Right cardiac atrium (tissue), 5 donors: ENCODE measurements at regions not wholly inside any gene's neighbourhood (a gene's known extent, or its start where the extent isn't known, plus 50 kb on each side); places are given as distances from the start of the nearest gene placed in this dataset.

Experiments used
- ATAC-seq, 2 donors: fragments of 200-7000 bp; cut with Tn5 transposase; one replicate each; pipeline versions ENCODE4 v1.8.0 to v1.9.1; 2020; ENCODE audit warnings: moderate library complexity in 2 of 2, mild to moderate bottlenecking in 1 of 2
- DNase-seq, 3 donors: peaks; one replicate each; pipeline ENCODE4 v3.0.0-alpha.2; 2020
- H3K27ac ChIP-seq: one replicate; pipeline ENCODE4 v1.5.1; 2013; ENCODE audit warnings: mild to moderate bottlenecking, low read length, control low read depth, moderate library complexity
- H3K27me3 ChIP-seq: one replicate; pipeline ENCODE4 v1.6.1; 2013; ENCODE audit not compliant: control insufficient read depth, insufficient read depth
- H3K4me1 ChIP-seq: one replicate; pipeline ENCODE4 v1.6.1; 2013; ENCODE audit warnings: low read length; ENCODE audit not compliant: control insufficient read depth, insufficient read depth
- H3K4me3 ChIP-seq: one replicate; pipeline ENCODE4 v1.5.1; 2013; ENCODE audit warnings: low read length, control low read depth
- H3K9me3 ChIP-seq: one replicate; pipeline ENCODE4 v1.6.1; 2013; ENCODE audit warnings: low read length; ENCODE audit not compliant: control insufficient read depth
- WGBS: extraction: QIAGEN DNeasy Blood & Tissue Kit; methylation state at CpG from one replicate; pipeline ENCODE4 v1.1.7; 2013; 5-methylcytosine and 5-hydroxymethylcytosine counted together
- intact Hi-C, 4 donors: fragments of 100-400 bp; cut with DNase I; formaldehyde crosslinking; loops; one replicate each; pipeline versions ENCODE4 v1.11.0 to v1.14.0; 2022 to 2023
- donor health status: healthy with polysubstance abuse.
- donor health status: DM: no; HTN: yes; CAD: no.
- donor health status: DM: no; HTN: no; CAD: no.
- donor health status: DM: no; HTN: yes; CAD: no; lungs with severe emphysema.
- donor health status: DM: yes; HTN: yes; CAD: no.

DNA sequence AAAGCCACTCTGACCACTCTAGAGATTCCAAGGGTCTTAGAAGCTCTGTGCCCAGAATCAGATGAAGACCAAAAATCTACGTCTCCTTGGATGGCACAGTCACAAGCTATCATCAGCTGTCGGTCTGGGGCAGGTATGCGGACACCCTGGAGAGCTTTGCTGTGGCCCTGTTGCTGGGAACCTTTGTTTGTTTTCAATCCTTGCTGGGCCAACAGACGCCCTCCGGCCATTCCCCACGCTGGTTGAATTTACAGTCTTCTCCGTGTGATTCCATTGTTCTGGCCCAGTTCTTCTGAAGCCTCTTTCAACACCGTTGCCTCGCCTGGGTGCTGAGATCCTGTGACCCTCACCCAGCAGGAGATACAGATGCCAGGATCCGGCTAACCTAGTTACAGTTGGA is 149.4 kb upstream of the PFKP start:
- no peak overlapping the region for H3K4me3 ChIP-seq
- H3K4me1 ChIP-seq, result no peaks in the 10 kb centered on the region
- ATAC-seq (no peak), DNase-seq (no peak)
- H3K27ac ChIP-seq, result no peak overlapping the region
- no peaks in the 10 kb centered on the region for H3K27me3 ChIP-seq
- H3K9me3 ChIP-seq, result no peaks in the 10 kb centered on the region
- 71% methylated on average over 10 of the region's 10 CpGs for WGBS
- intact Hi-C loops, result no loop called here

DNA sequence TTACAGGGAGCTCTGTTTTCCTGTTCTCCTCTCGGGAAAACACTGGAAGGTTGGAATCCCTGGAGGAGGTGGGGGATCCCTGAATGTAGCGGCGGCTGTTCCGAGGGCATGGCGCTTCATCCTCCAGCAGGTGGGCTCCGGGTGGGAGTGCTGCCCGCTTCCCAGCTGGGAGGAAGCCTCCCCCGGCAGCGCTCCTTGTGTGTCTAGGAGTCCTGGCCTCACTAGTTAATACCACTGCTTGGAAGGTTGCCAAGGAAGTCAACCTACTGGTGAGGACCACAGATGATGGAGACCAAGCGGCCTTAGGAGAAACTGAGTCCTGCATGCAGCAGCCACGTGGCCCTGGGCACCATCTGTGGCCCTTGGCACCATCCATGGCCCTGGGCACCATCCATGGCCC is 151.9 kb upstream of the PFKP start:
- no peak for DNase-seq
- intact Hi-C loops, result no loop called here
- H3K4me1 ChIP-seq, result no peaks in the 10 kb centered on the region
- no peak overlapping the region for H3K4me3 ChIP-seq
- 92% methylated on average over 11 of the region's 11 CpGs for WGBS
- H3K27me3 ChIP-seq, result no peaks in the 10 kb centered on the region
- H3K27ac ChIP-seq, result no peak overlapping the region
- no peak for ATAC-seq
- H3K9me3 ChIP-seq, result no peaks in the 10 kb centered on the region

DNA sequence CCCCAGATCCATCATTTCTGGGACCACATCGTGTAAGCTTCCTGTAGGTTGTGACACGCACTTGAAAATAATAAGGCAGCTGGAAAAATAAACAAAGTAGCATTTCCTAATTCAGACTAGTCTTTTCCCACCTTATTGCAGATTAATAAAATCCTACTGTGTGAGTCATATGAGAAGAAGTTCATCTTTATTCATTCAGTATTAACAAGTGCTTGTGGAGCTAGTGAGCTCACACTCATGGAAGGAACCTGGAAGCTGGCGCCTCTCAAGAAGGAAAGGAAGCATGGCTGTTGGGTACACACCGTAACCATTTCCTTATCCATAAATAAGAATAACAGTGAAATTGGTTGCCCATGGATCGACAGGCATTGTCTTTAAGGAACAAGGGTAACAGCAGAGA is 152.6 kb upstream of the PFKP start:
- Histone ChIP-seq H3K4me1 (no peaks in the 10 kb centered on the region), H3K4me3 (no peak overlapping the region), H3K9me3 (no peaks in the 10 kb centered on the region), H3K27me3 (no peaks in the 10 kb centered on the region), H3K27ac (no peak overlapping the region)
- ATAC-seq, result no peak
- WGBS, result 74% methylated on average over 5 of the region's 5 CpGs
- no peak for DNase-seq
- intact Hi-C loops, result no loop called here

GRCh38 chr10:2913474-2913873 is 153.9 kb upstream of the PFKP start:
- 64% methylated on average over 4 of the region's 4 CpGs for WGBS

GRCh38 chr10:2910656-2911055 is 156.7 kb upstream of the PFKP start:
- H3K9me3 ChIP-seq, result no peaks in the 10 kb centered on the region
- WGBS, result 57% methylated on average over 3 of the region's 3 CpGs
- intact Hi-C loops, result no loop called here
- no peak overlapping the region for H3K4me3 ChIP-seq
- ATAC-seq (no peak), DNase-seq (no peak)
- H3K4me1 ChIP-seq, result no peaks in the 10 kb centered on the region
- no peak overlapping the region for H3K27ac ChIP-seq
- H3K27me3 ChIP-seq, result no peaks in the 10 kb centered on the region

More at GRCh38 chr10:2913474-2913873, 153.9 kb upstream of the PFKP start:
- no peaks in the 10 kb centered on the region for H3K9me3 ChIP-seq
- H3K4me1 ChIP-seq, result no peaks in the 10 kb centered on the region
- DNase-seq, result no peak
- intact Hi-C loops, result no loop called here
- no peaks in the 10 kb centered on the region for H3K27me3 ChIP-seq
- H3K27ac ChIP-seq, result no peak overlapping the region
- H3K4me3 ChIP-seq, result no peak overlapping the region
- ATAC-seq, result no peak

GRCh38 chr10:2909921-2910320 is 157.4 kb upstream of the PFKP start:
- DNase-seq, result no peak
- Histone ChIP-seq H3K9me3 (no peaks in the 10 kb centered on the region), H3K27ac (no peak overlapping the region), H3K27me3 (no peaks in the 10 kb centered on the region), H3K4me3 (no peak overlapping the region), H3K4me1 (no peaks in the 10 kb centered on the region)
- WGBS, result 82% methylated on average over 5 of the region's 5 CpGs
- intact Hi-C loops, result no loop called here
- no peak for ATAC-seq

DNA sequence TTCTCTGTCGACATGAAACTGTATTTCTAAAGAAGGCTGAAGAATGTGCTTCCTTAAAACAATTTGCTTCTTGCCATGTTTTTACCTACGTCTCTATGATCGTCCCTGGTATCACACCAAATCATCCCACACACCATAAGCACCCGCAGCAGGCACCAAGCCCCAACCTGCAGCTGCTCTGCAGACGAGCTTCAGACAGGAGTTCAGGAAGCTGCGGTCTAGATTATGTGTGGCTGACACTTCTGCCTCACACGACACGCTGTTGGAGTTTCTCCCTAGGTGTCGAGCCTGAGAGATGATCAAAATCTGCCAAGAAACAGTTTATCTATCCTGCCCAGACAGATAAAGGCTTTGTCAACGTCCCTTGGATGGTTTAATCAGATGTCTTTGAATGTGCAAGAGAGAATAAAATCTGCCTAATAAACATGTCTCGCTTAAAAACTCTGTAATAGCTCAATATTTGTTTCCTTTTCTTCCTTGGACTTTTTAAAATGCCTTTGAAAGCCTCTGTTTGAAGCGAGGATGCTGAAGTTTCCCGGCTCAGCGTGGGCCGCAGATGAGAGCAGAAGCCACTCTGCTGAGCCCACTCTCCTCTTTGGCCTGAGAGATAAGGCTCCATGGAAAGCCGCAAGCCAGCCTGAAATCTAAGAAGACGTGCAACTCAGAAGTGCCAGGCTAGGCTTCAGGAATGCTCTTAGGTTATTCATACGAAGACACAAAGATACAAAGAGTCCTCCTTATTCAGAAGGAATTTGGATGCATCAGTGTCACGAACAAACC is 158.3 kb upstream of the PFKP start:
- 45% methylated on average over 19 of the region's 19 CpGs for WGBS
- H3K9me3 ChIP-seq, result no peaks in the 10 kb centered on the region
- H3K27ac ChIP-seq, result no peak overlapping the region
- DNase-seq, result no peak
- no peak for ATAC-seq
- no peak overlapping the region for H3K4me3 ChIP-seq
- H3K4me1 ChIP-seq, result no peaks in the 10 kb centered on the region
- no peaks in the 10 kb centered on the region for H3K27me3 ChIP-seq
- intact Hi-C loops, result no loop called here

DNA sequence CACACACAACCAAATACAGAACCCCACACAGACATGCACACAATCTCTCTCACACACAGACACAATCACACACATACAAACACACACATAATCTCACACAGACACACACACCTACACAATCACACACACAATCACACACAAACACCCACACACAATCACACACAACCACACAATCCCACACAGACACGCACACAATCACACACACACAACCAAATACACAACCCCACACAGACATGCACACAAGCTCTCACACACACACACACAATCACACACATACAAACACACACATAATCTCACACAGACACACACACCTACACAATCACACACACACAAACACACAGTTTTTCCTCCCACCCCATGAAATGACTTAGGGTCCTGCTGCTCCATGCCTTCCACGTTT is 160.4 kb upstream of the PFKP start:
- no peak for DNase-seq
- intact Hi-C loops, result no loop called here
- H3K9me3 ChIP-seq, result no peaks in the 10 kb centered on the region
- no peak overlapping the region for H3K27ac ChIP-seq
- no peaks in the 10 kb centered on the region for H3K27me3 ChIP-seq
- no peak overlapping the region for H3K4me3 ChIP-seq
- ATAC-seq, result no peak
- WGBS, result 87% methylated on average over 2 of the region's 2 CpGs
- no peaks in the 10 kb centered on the region for H3K4me1 ChIP-seq

GRCh38 chr10:2905851-2906250 is 161.5 kb upstream of the PFKP start:
- ATAC-seq (no peak), DNase-seq (no peak)
- Histone ChIP-seq H3K4me1 (no peaks in the 10 kb centered on the region), H3K9me3 (no peaks in the 10 kb centered on the region), H3K27me3 (no peaks in the 10 kb centered on the region), H3K4me3 (no peak overlapping the region), H3K27ac (no peak overlapping the region)
- intact Hi-C loops, result no loop called here
- 76% methylated on average over 9 of the region's 9 CpGs for WGBS

DNA sequence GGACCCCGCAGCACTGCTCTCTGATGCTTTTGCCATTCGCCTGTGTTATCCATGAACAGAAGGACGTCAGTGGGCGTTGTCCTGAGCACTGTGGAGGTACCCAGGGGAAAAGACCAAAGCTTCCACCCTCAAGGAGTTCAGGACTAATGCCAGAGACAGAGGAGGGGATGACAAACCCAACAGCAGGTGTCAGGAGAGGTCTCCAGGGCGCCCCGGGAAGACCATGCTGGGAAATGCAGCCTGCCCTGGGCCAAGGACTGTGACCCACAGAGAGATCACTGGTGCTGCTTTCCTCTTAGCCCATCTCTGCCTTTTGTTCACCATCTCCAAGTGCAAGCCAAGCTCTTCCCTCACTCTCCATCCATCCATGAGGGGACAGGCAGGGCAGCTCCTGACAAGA is 166.8 kb upstream of the PFKP start:
- 84% methylated on average over 6 of the region's 6 CpGs for WGBS
- ATAC-seq, result no peak

GRCh38 chr10:2899246-2899951 is 167.9 kb upstream of the PFKP start:
- no peaks in the 10 kb centered on the region for H3K9me3 ChIP-seq
- DNase-seq, result no peak
- no peaks in the 10 kb centered on the region for H3K4me1 ChIP-seq
- WGBS, result 81% methylated on average over 19 of the region's 19 CpGs
- H3K27ac ChIP-seq, result no peak overlapping the region
- H3K27me3 ChIP-seq, result no peaks in the 10 kb centered on the region
- ATAC-seq, result no peak
- no peak overlapping the region for H3K4me3 ChIP-seq
- intact Hi-C loops, result no loop called here

More for the DNA sequence above, 166.8 kb upstream of the PFKP start:
- Histone ChIP-seq H3K27me3 (no peaks in the 10 kb centered on the region), H3K9me3 (no peaks in the 10 kb centered on the region), H3K4me3 (no peak overlapping the region), H3K4me1 (no peaks in the 10 kb centered on the region), H3K27ac (no peak overlapping the region)
- DNase-seq, result peak in 1 of 3 donors; percentile 45
- intact Hi-C loops, result no loop called here
